CD4-positive, CD25-positive, alpha-beta regulatory T cell (primary cell): ENCODE measurements at regions not wholly inside any gene's neighbourhood (a gene's known extent, or its start where the extent isn't known, plus 50 kb on each side); places are given as distances from the start of the nearest gene placed in this dataset.

Experiments used
- ATAC-seq, 2 donors: fragments of 150-1000 bp; cut with Tn5 transposase; one replicate each; pipeline ENCODE4 v1.10.0; 2021; ENCODE audit warnings: low read depth in 2 of 2, moderate number of reproducible peaks in 2 of 2, moderate library complexity in 1 of 2
- DNase-seq, 3 donors: peaks; one replicate each; pipeline versions ENCODE4 v3.0.0 to v3.0.0-alpha.2; 2012 to 2022; ENCODE audit warnings: mixed read lengths in 1 of 3
- H3K27ac ChIP-seq: one replicate; pipeline ENCODE4 v1.7.0; 2013; ENCODE audit warnings: mild to moderate bottlenecking, low read length; ENCODE audit not compliant: insufficient read depth, poor library complexity, severe bottlenecking
- H3K27me3 ChIP-seq: one replicate; pipeline ENCODE4 v1.7.0; 2013; ENCODE audit warnings: low read length; ENCODE audit not compliant: control insufficient read depth, insufficient read depth
- H3K36me3 ChIP-seq: one replicate; pipeline ENCODE4 v1.7.0; 2013; ENCODE audit warnings: mild to moderate bottlenecking, low read length, moderate library complexity; ENCODE audit not compliant: control insufficient read depth, insufficient read depth
- H3K4me1 ChIP-seq: 2 replicates; pipeline ENCODE4 v1.7.0; 2013; ENCODE audit warnings: mild to moderate bottlenecking, low read length; ENCODE audit not compliant: insufficient read depth, control insufficient read depth, poor library complexity, severe bottlenecking
- H3K4me3 ChIP-seq: one replicate; pipeline ENCODE4 v1.7.0; 2013; ENCODE audit warnings: low read depth, mild to moderate bottlenecking, low read length, moderate library complexity
- H3K9me3 ChIP-seq, 2 experiments: 1 replicate in 1 of 2; 2 replicates in 1 of 2; pipeline ENCODE4 v1.7.0; 2013; ENCODE audit warnings: low read length in 2 of 2, mild to moderate bottlenecking in 1 of 2, moderate library complexity in 1 of 2; ENCODE audit not compliant: control insufficient read depth in 2 of 2
- H3K27ac Mint-ChIP-seq, 3 donors: one replicate each; pipeline ENCODE4 v1.8.0; 2020 to 2022; ENCODE audit warnings: mild to moderate bottlenecking in 3 of 3, mixed read lengths in 3 of 3, moderate library complexity in 2 of 3
- H3K27me3 Mint-ChIP-seq: one replicate; pipeline ENCODE4 v1.8.0; 2022; ENCODE audit warnings: mild to moderate bottlenecking, mixed read lengths
- H3K36me3 Mint-ChIP-seq: one replicate; pipeline ENCODE4 v1.8.0; 2020; ENCODE audit warnings: mixed read lengths
- H3K4me1 Mint-ChIP-seq, 4 donors: one replicate each; pipeline ENCODE4 v1.8.0; 2020 to 2022; ENCODE audit warnings: mixed read lengths in 4 of 4, mild to moderate bottlenecking in 1 of 4
- H3K4me3 Mint-ChIP-seq, 4 donors: one replicate each; pipeline ENCODE4 v1.8.0; 2020 to 2022; ENCODE audit warnings: mild to moderate bottlenecking in 4 of 4, mixed read lengths in 4 of 4, moderate library complexity in 3 of 4
- H3K9me3 Mint-ChIP-seq, 7 donors: one replicate each; pipeline ENCODE4 v1.8.0; 2020 to 2022; ENCODE audit warnings: mixed read lengths in 7 of 7, mild to moderate bottlenecking in 3 of 7, moderate library complexity in 2 of 7

DNA sequence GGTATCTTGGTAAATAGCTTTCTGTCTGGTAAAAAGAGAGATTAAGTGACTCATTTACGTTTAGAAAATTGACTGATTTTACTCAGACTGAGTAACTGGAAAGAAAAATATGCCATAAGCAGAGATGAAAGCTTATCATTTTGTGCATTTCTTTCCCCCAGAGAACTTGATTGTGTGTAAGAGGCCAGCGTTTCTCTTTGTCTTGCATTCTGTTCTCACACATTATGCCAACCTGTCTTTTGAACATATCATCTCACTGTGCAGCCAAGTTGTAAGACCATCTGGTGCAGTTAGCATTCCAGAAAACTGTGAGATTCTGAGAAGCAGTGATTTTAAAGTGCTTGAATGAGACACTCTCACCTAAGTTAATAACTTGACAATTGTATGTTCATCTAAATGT is 651.3 kb downstream of the TECRL start:
- ATAC-seq (no peak), DNase-seq (no peak)
- Histone ChIP-seq H3K4me3 (no peak overlapping the region), H3K9me3 (no peaks in the 10 kb centered on the region), H3K36me3 (no peaks in the 10 kb centered on the region), H3K27ac (no peak overlapping the region), H3K27me3 (no peaks in the 10 kb centered on the region), H3K4me1 (no peaks in the 10 kb centered on the region)
- Mint-ChIP-seq H3K27ac (no peak overlapping the region), H3K9me3 (peaks cover 2 to 27% (median 7%) of the 10 kb centered on the region in 7 donors), H3K36me3 (no peaks in the 10 kb centered on the region), H3K4me1 (no peaks in the 10 kb centered on the region), H3K4me3 (no peak overlapping the region), H3K27me3 (no peaks in the 10 kb centered on the region)

DNA sequence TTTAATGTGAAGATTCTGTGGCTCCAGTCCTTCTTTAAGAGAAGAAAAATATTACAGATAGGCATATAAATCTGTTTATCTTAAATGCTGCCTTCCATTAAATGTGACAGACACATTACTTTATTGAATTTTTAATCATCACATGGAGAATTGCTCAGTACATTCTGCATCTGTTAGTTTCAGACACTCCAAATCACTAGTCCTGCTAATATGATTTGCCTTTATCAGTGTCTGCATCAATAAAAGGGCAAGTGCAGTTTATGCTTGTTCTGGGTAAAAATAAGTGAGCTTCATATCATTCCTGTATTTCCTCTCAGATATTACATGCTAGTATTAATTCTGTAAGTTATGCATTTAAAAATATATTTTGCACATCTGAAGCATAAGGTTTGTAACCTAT is 666.4 kb downstream of the TECRL start:
- H3K4me1 ChIP-seq, result no peaks in the 10 kb centered on the region
- H3K36me3 Mint-ChIP-seq, result no peaks in the 10 kb centered on the region
- H3K36me3 ChIP-seq, result no peaks in the 10 kb centered on the region
- no peak overlapping the region for H3K4me3 ChIP-seq
- ATAC-seq (no peak), DNase-seq (no peak)
- no peaks in the 10 kb centered on the region for H3K4me1 Mint-ChIP-seq
- H3K4me3 Mint-ChIP-seq, result no peak overlapping the region
- no peaks in the 10 kb centered on the region for H3K27me3 Mint-ChIP-seq
- H3K27ac Mint-ChIP-seq, result no peak overlapping the region
- peaks cover 0 to 12% (median 2%) of the 10 kb centered on the region in 7 donors for H3K9me3 Mint-ChIP-seq
- H3K27ac ChIP-seq, result no peak overlapping the region
- H3K27me3 ChIP-seq, result no peaks in the 10 kb centered on the region
- H3K9me3 ChIP-seq, result no peaks in the 10 kb centered on the region

DNA sequence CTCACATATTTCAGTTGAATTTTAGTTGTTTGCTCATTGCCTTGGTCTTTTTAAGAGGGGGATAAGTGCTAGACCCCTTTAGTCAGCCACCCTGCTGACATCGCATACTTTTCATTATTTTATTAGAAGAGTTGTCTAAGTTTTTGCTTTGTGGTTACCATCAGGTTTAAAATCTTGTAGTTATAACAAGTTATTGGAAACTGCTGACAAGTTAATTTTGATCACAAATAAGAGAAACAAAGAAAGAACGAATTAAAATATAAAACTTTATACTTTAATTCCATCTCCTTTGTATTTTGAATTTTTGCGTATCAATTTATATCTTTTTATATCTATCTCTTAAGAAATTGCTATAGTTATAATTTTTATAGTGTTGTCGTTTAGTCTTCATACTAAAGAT is 679.7 kb downstream of the TECRL start:
- ATAC-seq (no peak), DNase-seq (no peak)
- H3K4me1 ChIP-seq, result no peaks in the 10 kb centered on the region
- H3K27me3 ChIP-seq, result no peaks in the 10 kb centered on the region
- H3K4me3 ChIP-seq, result no peak overlapping the region
- no peaks in the 10 kb centered on the region for H3K36me3 Mint-ChIP-seq
- peaks cover 0 to 28% (median 7%) of the 10 kb centered on the region in 7 donors for H3K9me3 Mint-ChIP-seq
- H3K4me3 Mint-ChIP-seq, result no peak overlapping the region
- H3K27me3 Mint-ChIP-seq, result no peaks in the 10 kb centered on the region
- H3K27ac ChIP-seq, result no peak overlapping the region
- H3K4me1 Mint-ChIP-seq, result no peaks in the 10 kb centered on the region
- peaks cover 0 to 4% of the 10 kb centered on the region in 2 experiments for H3K9me3 ChIP-seq
- H3K36me3 ChIP-seq, result no peaks in the 10 kb centered on the region
- no peak overlapping the region for H3K27ac Mint-ChIP-seq

DNA sequence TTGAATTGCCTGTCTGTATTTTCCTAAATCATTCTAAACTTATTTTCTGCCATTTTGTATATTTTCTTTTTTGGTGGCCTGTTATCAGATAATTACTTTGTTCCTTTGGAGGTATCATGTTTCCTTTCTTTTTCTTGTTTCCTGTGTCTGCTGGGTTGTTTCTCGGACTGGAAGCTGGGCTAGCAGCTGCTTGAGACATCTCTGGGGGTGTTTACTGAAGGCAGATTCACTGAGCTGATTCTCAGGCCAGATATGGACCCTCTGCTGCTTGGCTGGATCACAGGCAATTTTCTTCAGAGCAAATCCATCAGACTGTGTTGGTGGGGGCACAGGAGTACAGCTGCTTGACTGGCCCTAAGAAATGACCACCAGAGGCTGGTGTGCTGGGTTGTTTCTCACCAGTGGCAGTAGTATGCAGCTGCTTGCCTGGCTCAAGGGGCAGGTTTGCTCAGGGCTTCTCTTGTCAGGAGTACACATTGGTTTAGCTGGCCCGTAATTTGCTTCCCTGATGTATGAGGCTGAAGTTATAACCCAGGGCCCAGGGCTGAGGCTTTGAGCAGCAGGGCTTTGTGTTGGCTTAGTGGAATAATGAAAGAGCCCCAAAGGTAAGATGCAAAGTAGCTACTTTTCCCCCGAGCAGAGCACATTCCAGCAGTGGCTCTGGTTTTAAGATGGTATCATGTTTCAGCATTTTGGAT is 680.6 kb downstream of the TECRL start:
- Histone ChIP-seq H3K4me1 (no peaks in the 10 kb centered on the region), H3K9me3 (peaks cover 0 to 4% of the 10 kb centered on the region in 2 experiments), H3K27ac (no peak overlapping the region), H3K4me3 (no peak overlapping the region), H3K27me3 (no peaks in the 10 kb centered on the region), H3K36me3 (no peaks in the 10 kb centered on the region)
- Mint-ChIP-seq H3K36me3 (no peaks in the 10 kb centered on the region), H3K9me3 (peaks cover 0 to 30% (median 7%) of the 10 kb centered on the region in 7 donors), H3K27ac (no peak overlapping the region), H3K4me3 (no peak overlapping the region), H3K4me1 (no peaks in the 10 kb centered on the region), H3K27me3 (no peaks in the 10 kb centered on the region)
- DNase-seq (no peak), ATAC-seq (no peak)

DNA sequence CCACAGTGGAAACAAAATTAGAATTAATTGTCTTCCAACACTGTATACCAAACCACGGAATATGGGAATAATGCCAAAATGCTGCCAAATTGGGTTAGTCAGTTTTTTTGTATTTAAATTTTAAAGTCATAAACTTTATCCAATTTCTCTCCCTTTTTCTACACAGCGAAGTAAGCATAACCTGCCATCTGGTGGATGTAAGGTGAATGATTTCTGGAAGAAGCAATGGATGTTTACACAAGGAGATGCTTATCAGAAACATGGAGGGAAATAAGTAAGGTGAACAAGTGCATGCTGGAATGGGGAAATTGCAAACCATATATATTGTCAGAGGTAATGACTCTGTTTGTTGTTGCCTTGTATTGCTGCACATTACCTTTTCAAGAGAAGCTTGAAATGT is 691.9 kb downstream of the TECRL start:
- H3K27me3 Mint-ChIP-seq, result no peaks in the 10 kb centered on the region
- H3K27ac Mint-ChIP-seq, result no peak overlapping the region
- H3K4me3 Mint-ChIP-seq, result no peak overlapping the region
- Histone ChIP-seq H3K27me3 (no peaks in the 10 kb centered on the region), H3K4me3 (no peak overlapping the region), H3K4me1 (no peaks in the 10 kb centered on the region), H3K27ac (no peak overlapping the region), H3K9me3 (peaks cover 0 to 10% of the 10 kb centered on the region in 2 experiments), H3K36me3 (no peaks in the 10 kb centered on the region)
- no peak for ATAC-seq
- peaks cover 2 to 34% (median 9%) of the 10 kb centered on the region in 7 donors for H3K9me3 Mint-ChIP-seq
- no peak for DNase-seq
- no peaks in the 10 kb centered on the region for H3K4me1 Mint-ChIP-seq
- H3K36me3 Mint-ChIP-seq, result no peaks in the 10 kb centered on the region

DNA sequence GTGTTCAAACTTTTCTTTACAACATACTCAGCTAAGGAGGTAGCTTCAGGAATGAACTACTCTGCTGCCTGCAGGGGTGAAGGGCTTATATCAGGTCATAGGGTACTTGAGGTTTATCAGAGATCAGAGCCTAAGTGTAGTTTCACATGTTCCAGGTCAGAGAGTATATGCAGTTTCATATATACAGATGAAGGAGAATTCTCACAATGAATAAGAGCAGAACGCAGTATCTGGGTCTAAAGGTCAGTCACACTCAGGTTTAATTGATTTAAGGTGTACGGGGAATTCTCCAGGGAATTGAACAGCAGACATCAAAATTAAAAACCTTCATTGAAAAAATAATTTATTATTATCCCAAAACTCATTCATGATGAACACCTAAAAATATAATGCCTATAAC is 700.6 kb downstream of the TECRL start:
- H3K27ac ChIP-seq, result no peak overlapping the region
- Mint-ChIP-seq H3K36me3 (no peaks in the 10 kb centered on the region), H3K27me3 (no peaks in the 10 kb centered on the region), H3K27ac (no peak overlapping the region), H3K4me3 (no peak overlapping the region), H3K4me1 (no peaks in the 10 kb centered on the region), H3K9me3 (peaks cover under 1 to 11% (median 9%) of the 10 kb centered on the region in 7 donors)
- H3K36me3 ChIP-seq, result no peaks in the 10 kb centered on the region
- H3K4me3 ChIP-seq, result no peak overlapping the region
- peaks cover 0 to 2% of the 10 kb centered on the region in 2 experiments for H3K9me3 ChIP-seq
- DNase-seq (no peak), ATAC-seq (no peak)
- no peaks in the 10 kb centered on the region for H3K27me3 ChIP-seq
- H3K4me1 ChIP-seq, result no peaks in the 10 kb centered on the region

DNA sequence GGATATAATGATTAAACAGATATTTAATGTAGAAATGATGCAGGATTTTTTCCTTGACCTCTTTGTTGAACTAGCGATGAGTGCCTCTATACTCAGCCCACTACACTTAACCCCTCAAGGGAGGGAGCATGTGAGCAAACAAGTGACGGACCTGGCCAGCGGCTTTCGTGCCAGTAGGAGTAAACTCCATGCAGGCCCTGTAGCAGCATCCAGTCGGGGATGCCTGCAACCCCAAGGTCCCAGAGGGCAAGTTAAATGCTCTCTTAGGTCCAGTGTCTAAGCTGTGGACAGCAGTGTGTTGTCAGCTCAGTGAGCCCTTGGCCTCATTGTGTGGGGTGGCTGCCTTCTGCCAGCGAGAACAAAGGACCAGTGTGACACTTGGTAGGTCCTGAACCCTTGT is 708.7 kb downstream of the TECRL start:
- no peak overlapping the region for H3K4me3 ChIP-seq
- no peaks in the 10 kb centered on the region for H3K36me3 Mint-ChIP-seq
- no peak overlapping the region for H3K4me3 Mint-ChIP-seq
- DNase-seq (no peak), ATAC-seq (no peak)
- H3K4me1 ChIP-seq, result no peaks in the 10 kb centered on the region
- no peak overlapping the region for H3K27ac ChIP-seq
- H3K9me3 Mint-ChIP-seq, result peaks cover 1 to 16% (median 5%) of the 10 kb centered on the region in 7 donors
- peaks cover 2 to 10% of the 10 kb centered on the region in 2 experiments for H3K9me3 ChIP-seq
- no peaks in the 10 kb centered on the region for H3K36me3 ChIP-seq
- H3K27me3 ChIP-seq, result no peaks in the 10 kb centered on the region
- no peaks in the 10 kb centered on the region for H3K27me3 Mint-ChIP-seq
- H3K4me1 Mint-ChIP-seq, result no peaks in the 10 kb centered on the region
- no peak overlapping the region for H3K27ac Mint-ChIP-seq

DNA sequence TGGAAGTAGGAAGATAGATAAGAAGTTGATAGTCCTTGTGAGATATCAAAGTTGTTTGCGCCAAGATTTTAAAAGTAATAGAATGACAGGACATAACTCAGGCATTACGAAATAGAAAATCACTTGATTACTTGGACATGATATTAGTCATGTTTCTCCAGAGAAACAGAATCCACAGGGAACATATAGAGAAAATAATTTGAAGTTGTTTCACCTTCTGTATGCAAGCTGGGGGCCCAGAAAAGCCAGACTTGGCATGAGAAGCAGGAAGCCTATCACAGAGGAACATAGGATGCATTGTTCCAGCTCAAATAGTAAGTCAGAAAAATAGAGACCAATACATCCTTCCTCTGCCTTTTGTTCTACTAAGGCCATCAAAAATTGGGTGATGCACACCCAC is 715.9 kb downstream of the TECRL start:
- no peaks in the 10 kb centered on the region for H3K36me3 Mint-ChIP-seq
- Histone ChIP-seq H3K4me3 (no peak overlapping the region), H3K4me1 (no peaks in the 10 kb centered on the region), H3K9me3 (peaks cover 0 to 3% of the 10 kb centered on the region in 2 experiments), H3K36me3 (no peaks in the 10 kb centered on the region), H3K27ac (no peak overlapping the region), H3K27me3 (no peaks in the 10 kb centered on the region)
- ATAC-seq, result no peak
- H3K4me1 Mint-ChIP-seq, result no peaks in the 10 kb centered on the region
- no peak overlapping the region for H3K27ac Mint-ChIP-seq
- no peak for DNase-seq
- H3K9me3 Mint-ChIP-seq, result peaks cover 4 to 23% (median 8%) of the 10 kb centered on the region in 7 donors
- H3K27me3 Mint-ChIP-seq, result no peaks in the 10 kb centered on the region
- H3K4me3 Mint-ChIP-seq, result no peak overlapping the region
